HCT116 (cell line): ENCODE measurements at regions not wholly inside any gene's neighbourhood (a gene's known extent, or its start where the extent isn't known, plus 50 kb on each side); places are given as distances from the start of the nearest gene placed in this dataset.

ENCODE experiments used
- EGR1 ChIP-seq: IDR thresholded peaks from 2 replicates; pipeline ENCODE4 v1.6.1; 2012; ENCODE audit warnings: low read depth
- JUND ChIP-seq: IDR thresholded peaks from 2 replicates; pipeline ENCODE4 v1.6.1; 2012
- REST ChIP-seq: IDR thresholded peaks from 2 replicates; pipeline ENCODE4 v1.6.1; 2012; ENCODE audit warnings: low read depth
- ZBTB33 ChIP-seq: IDR thresholded peaks from 2 replicates; pipeline ENCODE4 v1.6.1; 2011; ENCODE audit warnings: mild to moderate bottlenecking, low read length, moderate library complexity; ENCODE audit not compliant: insufficient replicate concordance; ENCODE audit errors: extremely low read depth

GRCh38 chr12:30396576-30396975 lies 299.1 kb downstream of the IPO8 start:
- no peak for TF ChIP-seq REST
- no peak for TF ChIP-seq ZBTB33
- no peak for TF ChIP-seq EGR1
- no peak for TF ChIP-seq JUND
